Gastroesophageal sphincter (tissue), 3 donors: ENCODE measurements at regions not wholly inside any gene's neighbourhood (a gene's known extent, or its start where the extent isn't known, plus 50 kb on each side); places are given as distances from the start of the nearest gene placed in this dataset.

Experiments
- CTCF ChIP-seq, 4 experiments: fragments of 200-600 bp in 2 of 4; fragments of 450-650 bp in 2 of 4; sonication (generic) in 1 of 4; IDR thresholded peaks; one replicate each; pipeline ENCODE4 v1.5.1; 2017 to 2019; ENCODE audit warnings: antibody characterized with exemption in 4 of 4, mild to moderate bottlenecking in 2 of 4, moderate library complexity in 2 of 4
- EP300 ChIP-seq: sonication (generic); formaldehyde crosslinking; IDR thresholded peaks from one replicate; pipeline ENCODE4 v1.6.1; 2017; ENCODE audit warnings: antibody characterized with exemption, mild to moderate bottlenecking
- POLR2A ChIP-seq, 2 donors: fragments of 450-650 bp; IDR thresholded peaks; one replicate each; pipeline ENCODE4 v1.6.1; 2017; ENCODE audit warnings: antibody characterized with exemption in 2 of 2, mild to moderate bottlenecking in 2 of 2, moderate library complexity in 1 of 2

- TF ChIP-seq CTCF (IDR thresholded peaks at IDR 0.05) (no peak), POLR2A (IDR thresholded peaks at IDR 0.05) (no peak), EP300 (no peak)
Measured at GRCh38 chr2:177098001-177098613, 114.5 kb upstream of the HNRNPA3 start.
